GM12872 (cell line): ENCODE measurements at regions not wholly inside any gene's neighbourhood (a gene's known extent, or its start where the extent isn't known, plus 50 kb on each side); places are given as distances from the start of the nearest gene placed in this dataset.

ENCODE experiments used
- TF ChIP-seq, protein P1 (sequence below): IDR thresholded peaks from 3 replicates; pipeline ENCODE4 v1.5.1; 2011; ENCODE audit warnings: low read depth, mild to moderate bottlenecking, low read length, moderate library complexity; ENCODE audit not compliant: insufficient read depth

DNA sequence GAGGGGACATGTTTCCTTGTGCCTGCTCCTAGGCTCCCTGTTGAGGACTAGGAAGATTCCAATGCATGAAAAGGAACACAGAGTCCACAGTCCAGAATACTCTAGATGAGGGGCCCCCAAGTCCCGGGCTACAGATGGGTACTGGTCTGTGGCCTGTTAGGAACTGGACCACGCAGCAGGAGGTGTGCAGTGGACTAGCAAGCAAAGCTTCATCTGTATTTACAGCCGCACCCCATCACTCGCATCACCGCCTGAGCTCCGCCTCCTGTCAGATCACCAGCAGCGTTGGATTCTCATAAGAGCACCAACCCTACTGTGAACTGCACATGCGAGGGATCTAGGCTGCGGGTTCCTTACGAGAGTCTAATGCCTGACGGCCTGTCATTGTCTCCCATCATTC, 233.0 kb upstream of the MKLN1 start:
- TF ChIP-seq, protein P1, sequence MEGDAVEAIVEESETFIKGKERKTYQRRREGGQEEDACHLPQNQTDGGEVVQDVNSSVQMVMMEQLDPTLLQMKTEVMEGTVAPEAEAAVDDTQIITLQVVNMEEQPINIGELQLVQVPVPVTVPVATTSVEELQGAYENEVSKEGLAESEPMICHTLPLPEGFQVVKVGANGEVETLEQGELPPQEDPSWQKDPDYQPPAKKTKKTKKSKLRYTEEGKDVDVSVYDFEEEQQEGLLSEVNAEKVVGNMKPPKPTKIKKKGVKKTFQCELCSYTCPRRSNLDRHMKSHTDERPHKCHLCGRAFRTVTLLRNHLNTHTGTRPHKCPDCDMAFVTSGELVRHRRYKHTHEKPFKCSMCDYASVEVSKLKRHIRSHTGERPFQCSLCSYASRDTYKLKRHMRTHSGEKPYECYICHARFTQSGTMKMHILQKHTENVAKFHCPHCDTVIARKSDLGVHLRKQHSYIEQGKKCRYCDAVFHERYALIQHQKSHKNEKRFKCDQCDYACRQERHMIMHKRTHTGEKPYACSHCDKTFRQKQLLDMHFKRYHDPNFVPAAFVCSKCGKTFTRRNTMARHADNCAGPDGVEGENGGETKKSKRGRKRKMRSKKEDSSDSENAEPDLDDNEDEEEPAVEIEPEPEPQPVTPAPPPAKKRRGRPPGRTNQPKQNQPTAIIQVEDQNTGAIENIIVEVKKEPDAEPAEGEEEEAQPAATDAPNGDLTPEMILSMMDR = no peak

DNA sequence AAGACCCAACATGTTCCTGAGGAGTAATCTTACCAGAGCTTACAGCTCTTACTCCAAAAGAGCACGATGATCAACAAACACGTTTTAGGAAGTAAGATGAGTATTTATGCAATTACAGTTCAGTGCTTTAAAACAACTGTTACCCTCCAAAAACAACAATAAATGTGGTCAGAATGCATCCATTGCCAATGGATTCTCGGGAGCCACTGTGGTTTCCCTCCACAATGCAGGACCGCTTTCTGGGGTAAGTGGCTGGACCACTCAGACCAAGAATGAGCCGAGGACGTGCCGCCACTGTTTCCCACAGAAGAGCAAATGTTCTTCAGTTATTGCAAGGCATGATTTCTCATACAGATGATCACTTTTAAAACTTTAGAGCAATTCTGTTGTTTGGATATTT, 232.3 kb upstream of the MKLN1 start:
- TF ChIP-seq, protein P1 = no peak

DNA sequence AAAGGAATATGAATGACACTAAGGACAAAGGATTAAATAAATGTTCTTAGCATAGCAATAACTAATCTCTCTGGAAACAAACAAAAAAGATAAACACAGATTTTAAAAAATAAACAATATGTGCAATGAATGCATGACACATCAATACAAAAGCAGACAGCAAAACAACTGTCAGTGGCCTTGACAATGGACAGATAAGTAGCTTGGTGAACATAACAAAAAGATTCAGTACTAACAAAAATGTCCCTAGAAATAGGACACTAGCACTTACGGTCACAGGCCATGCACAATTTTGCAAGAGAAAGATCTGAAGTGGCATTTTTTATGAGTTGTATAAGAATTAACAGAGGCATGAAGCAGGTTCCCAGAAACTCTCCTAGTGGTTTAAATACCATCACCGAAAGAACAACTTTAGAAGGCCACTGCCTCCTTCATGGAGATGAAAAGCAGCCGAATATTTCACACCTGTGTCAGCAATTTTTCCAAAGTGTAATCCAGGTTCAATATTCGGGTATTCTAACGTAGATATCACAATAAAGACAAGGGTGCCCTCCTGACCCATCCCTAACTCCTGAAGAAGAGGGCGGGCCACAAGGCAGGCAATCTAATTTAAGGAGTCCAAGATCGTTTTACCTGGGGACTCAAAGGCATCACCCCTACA, 231.3 kb upstream of the MKLN1 start:
- TF ChIP-seq, protein P1 = no peak

- TF ChIP-seq, protein P1 = no peak
Observed at GRCh38 chr7:131097662-131098376, 229.9 kb upstream of the MKLN1 start.

- TF ChIP-seq, protein P1 = no peak
Observed at GRCh38 chr7:131098527-131098926, 229.1 kb upstream of the MKLN1 start.

- TF ChIP-seq, protein P1 = no peak
Observed at GRCh38 chr7:131100357-131101054, 227.2 kb upstream of the MKLN1 start.

DNA sequence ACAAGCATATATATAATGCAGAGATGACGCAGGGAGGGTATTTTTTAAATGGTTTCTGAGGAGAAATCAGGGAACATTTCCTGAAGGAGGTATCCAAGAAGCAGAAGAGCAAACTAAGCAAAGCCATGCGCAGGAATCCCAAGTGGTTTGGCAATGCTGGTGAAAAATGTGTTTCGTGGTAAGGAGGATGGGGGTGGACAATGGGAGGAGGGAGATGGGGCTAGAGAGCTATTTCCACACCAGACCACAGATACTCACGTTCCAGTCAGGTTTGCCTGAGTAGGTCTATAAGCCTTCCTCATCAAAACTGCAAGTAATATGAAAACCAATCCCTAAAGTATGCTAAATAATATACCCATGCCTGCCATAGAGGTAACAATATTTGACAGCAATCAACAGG, 223.7 kb upstream of the MKLN1 start:
- TF ChIP-seq, protein P1 = no peak
